DMS153 (cell line): ENCODE measurements at regions not wholly inside any gene's neighbourhood (a gene's known extent, or its start where the extent isn't known, plus 50 kb on each side); places are given as distances from the start of the nearest gene placed in this dataset.

Source experiments
- DNase-seq: peaks from one replicate; lab custom pipeline; 2025; lab: John Stamatoyannopoulos, UW

DNA sequence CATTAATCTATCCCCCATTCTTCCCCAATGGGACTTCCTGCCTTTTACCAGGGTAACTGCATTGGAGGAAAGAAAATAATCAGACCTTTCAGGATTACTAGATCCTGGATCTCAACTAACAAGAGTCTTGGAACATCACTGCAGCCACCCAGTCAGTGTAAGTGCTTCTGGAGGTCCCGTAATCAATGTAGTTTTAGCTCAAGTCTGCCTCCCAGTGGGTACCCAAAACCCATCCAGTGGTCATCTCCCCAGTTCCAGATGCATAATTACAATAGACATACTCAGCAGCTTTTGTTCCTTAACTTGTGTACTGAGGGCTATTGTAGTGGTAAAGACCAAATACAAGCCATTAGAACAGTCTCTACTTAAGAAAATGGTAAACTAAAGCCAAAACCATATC lies 319.1 kb downstream of the GPATCH2 start:
- no peak for DNase-seq

- DNase-seq = no peak
Measured at GRCh38 chr1:217311269-217311668, 319.6 kb downstream of the GPATCH2 start.

- DNase-seq = no peak
Measured at GRCh38 chr1:217281332-217281731, 349.6 kb downstream of the GPATCH2 start.

GRCh38 chr1:217275655-217276398 lies 355.1 kb downstream of the GPATCH2 start:
- DNase-seq = no peak

DNA sequence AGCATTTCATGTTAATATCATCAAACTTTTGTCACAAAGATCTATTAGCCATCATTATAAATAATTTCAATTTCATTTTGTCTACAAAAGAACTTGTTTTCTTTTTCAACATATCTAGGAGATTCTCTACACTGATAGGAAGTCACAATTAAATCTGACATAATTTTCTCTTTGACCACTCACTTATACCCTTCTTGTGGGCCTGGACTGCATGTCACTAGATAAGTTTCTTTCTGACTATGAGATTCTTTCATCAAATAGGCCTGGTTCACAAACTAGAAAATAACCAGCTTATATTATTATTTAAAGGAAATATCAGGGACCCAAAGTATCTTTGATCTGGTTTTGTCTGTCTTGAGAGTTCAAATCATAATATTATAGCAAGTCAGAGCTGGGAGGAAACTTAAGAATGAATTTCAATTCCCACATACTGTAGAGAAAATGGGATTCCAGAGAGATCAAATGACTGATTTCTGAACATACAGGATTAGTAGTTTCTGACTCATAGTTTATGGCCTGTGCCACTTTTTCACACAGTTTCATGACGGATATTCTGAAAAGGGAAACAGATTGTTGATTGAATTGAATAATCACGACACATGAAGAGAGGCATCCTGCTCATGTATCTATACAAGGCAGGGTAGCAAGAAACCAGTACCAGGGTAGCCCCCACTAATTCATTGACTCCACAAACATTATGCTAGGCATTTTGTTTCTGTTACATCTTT lies 355.8 kb downstream of the GPATCH2 start:
- DNase-seq = no peak

- DNase-seq = no peak
Measured at GRCh38 chr1:217274416-217274815, 356.5 kb downstream of the GPATCH2 start.

DNA sequence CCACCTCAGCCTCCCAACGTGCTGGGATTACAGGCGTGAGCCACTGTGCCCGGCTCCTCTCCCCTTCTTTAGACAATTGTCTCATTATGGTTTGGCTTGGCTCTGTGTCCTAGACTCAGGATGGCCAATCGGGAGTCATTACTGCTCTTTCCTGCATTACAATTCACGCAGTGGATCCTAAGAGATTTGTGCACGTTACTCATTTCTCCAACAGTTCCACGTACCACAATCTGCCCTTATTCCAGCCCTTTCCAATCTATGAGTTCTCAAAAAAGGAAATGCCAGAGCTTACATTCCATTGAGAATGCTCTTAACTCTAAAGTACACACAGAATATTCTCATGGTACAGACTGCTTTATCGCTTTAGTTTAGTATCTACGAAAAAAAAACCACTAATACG lies 357.0 kb downstream of the GPATCH2 start:
- no peak for DNase-seq

DNA sequence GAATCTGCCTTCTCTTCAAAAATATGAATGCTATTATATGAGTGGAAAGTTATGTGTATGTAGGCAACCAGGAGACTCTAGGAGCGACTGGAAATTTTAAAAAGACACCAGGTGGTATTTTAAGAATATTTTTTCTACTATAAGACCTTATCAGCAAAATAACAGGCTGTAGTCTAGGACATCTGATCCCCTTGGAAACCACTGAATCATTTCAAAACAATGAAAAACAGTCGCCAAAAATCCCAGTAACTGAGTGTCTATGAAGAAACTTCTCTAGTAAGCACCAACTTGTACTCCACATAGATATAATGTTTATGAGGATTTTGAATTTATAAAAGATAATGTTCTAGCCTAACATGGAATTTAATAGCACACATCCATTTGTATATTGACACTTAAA lies 358.5 kb downstream of the GPATCH2 start:
- no peak for DNase-seq

DNA sequence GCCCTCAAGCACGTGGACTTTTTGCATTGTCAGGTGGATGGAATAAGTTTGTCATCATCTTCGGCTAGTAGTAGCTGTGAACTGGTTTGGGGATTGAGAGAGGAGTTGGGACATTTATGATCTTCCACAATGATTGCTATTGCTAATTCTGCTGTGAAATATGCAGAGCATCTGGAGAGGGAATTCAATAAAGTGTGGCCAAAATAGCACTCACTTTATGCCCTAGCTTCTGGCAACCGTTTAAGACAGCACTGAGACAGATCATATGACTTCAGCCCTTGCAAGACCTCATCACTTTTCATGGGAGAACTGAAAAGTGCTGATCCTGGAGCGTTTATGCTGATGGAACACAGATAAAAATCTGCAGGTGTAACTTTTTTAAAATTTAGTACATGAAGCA lies 360.8 kb downstream of the GPATCH2 start:
- DNase-seq = no peak

DNA sequence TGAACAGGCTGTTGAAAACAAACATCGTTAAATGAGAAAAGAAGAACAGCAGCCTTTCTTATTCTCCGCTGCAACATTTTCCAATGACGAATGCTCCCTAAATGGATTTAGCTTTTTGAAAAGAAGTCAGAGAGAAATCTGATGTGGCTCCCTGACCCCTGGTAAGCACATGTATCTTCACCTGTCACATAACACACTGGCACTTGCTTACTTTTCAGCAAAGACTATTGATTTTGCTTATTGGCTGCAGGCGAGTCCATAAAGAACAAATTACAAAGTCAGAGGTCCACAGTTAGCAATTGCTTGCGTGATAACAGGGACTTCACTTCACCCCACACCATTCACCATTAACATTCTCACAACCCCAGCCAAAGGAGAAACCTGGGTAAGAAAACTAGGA lies 362.8 kb downstream of the GPATCH2 start:
- DNase-seq = no peak

- no peak for DNase-seq
Measured at GRCh38 chr1:217261636-217262035, 369.3 kb downstream of the GPATCH2 start.

DNA sequence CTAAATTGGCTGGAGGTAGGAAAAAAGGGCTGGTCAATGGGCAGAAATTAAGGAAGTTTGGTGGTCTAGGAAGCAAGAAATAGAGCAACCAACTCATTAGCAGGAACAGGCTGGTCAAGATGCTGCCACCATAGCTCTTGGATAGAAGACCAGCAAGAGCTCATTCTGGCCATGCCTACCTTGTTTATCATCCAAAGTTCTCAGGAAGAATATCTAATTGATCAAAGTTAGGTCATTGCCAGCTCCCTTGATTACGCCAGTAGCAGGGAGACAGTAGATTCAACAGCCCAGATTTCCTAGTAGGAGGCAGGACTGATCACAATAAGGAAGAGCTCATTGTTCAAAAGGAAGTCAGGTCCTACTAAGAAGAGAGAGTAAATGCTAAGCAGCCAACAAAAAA lies 370.2 kb downstream of the GPATCH2 start:
- no peak for DNase-seq

DNA sequence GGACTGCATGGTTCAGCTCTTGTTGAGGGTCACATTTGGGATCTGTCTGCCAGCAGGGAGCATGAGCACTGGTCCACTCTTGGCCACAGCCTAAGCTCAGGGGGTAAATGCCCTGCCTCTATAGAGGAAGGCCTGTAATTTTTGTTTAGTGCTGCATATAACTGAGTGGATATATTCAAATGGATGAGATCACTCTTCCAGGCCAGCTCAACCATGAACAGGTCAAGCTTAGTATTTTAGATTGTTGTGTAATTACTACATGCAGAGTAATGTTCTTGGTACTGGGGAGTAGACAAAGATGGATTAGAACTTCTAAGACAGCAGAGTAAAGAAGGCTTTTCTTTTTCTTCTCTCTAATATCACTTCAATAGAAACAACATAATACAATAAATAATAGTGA lies 376.9 kb downstream of the GPATCH2 start:
- DNase-seq = no peak

GRCh38 chr1:217253351-217253750 lies 377.5 kb downstream of the GPATCH2 start:
- DNase-seq = no peak

GRCh38 chr1:217251121-217251520 lies 379.8 kb downstream of the GPATCH2 start:
- DNase-seq = no peak

GRCh38 chr1:217249857-217250256 lies 381.0 kb downstream of the GPATCH2 start:
- DNase-seq = no peak

- DNase-seq = no peak
Measured at GRCh38 chr1:217244971-217245370, 385.9 kb downstream of the GPATCH2 start.

DNA sequence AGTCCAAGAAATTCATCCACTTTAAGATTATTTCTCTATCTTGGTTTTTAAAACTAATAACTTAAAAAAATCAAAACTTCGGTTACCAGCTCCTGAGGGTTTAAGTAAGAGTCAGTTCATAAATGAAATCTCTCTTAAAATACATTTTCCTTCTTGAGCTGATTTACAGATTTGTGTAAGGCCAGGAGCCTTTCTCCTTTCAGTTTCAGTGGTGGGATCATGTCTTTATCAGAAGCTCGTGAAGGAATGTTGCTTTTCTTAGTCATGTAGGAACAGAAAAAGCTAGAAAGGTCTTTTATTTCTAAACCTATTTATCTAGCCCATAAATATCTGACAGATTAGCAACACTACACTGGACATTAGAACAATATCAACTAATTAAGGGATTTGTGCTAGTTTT lies 390.2 kb downstream of the GPATCH2 start:
- DNase-seq = no peak

- no peak for DNase-seq
Measured at GRCh38 chr1:217238945-217239344, 391.9 kb downstream of the GPATCH2 start.

- no peak for DNase-seq
Measured at GRCh38 chr1:217230412-217230811, 400.5 kb downstream of the GPATCH2 start.

GRCh38 chr1:217228689-217229088 lies 402.2 kb downstream of the GPATCH2 start:
- no peak for DNase-seq

DNA sequence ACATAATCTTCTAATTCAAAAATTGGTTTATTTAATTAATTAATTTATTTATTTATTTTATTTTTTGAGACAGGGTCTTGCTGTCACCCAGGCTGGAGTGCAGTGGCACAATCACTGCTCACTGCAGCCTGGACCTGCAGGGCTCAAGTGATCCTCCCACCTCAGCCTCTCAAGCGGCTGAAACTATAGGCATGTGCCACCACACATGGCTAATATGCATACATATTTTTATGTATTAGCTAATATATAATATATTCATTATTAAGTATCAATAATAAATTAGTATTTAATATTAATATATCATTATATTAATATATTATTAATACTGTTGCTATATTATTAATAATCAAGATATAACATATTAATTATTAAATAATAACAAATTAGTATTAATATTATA lies 406.7 kb downstream of the GPATCH2 start:
- no peak for DNase-seq

- no peak for DNase-seq
Measured at GRCh38 chr1:217214551-217214950, 416.3 kb downstream of the GPATCH2 start.

DNA sequence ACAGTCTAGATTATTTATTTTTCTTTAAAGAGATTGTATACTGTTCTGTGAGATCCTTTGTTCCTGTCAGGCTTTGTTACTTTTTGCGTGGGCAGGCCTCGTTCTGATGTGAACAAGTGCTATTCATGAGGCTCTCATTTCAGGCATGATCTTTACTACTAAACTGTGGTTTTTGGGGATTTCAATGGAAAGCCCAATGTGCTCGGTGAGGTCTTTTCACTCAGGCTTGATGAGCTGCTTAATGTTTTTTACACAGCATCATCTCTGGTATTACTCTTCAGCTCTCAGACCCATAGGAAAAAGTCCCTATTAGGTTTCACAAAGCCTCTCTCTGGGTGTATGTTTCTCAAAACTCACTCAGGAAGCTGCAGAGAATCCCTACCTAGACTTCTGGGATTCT lies 419.4 kb downstream of the GPATCH2 start:
- DNase-seq = no peak
